HS-27A (cell line): ENCODE measurements at regions not wholly inside any gene's neighbourhood (a gene's known extent, or its start where the extent isn't known, plus 50 kb on each side); places are given as distances from the start of the nearest gene placed in this dataset.

Source experiments
- DNase-seq: peaks from one replicate; pipeline ENCODE4 v3.0.0-alpha.2; 2012; ENCODE audit warnings: low read depth, missing footprints

- DNase-seq = no peak
These were observed 87.0 kb upstream of the ONECUT1 start for GRCh38 chr15:52876991-52877663.

DNA sequence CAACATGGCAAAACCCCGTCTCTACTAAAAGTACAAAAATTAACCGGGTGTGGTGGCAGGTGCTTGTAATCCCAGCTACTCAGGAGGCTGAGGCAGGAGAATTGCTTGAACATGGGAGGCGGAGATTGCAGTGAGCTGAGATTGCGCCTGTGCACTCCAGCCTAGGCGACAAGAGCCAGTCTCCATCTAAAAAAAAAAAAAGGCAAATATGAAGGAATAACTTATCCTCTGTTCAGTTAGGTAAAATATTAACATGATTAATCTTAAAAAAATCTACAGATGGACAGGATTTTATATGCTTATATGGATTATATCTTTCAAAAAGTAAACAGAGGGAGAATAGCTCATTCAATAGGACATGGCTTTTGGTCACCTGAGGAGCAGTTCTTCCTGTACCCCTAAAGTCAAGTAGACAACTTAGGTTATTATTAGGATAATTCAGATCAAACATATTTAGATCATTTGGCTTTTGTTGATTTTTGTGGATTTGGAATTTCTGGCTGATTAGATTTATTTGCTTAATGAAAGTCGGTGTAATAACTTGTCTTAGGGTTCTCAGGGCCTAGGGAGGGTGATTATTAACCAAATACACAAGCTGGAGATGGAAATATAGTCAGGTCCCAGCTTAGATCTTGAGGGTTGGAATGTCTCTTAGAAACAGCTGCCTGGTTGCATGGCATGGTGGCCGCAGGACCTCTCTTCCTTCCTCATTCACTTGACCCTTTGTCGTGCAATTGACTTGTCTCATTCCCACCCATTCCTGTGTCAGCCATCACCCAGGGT is 82.1 kb upstream of the ONECUT1 start:
- DNase-seq = no peak

DNA sequence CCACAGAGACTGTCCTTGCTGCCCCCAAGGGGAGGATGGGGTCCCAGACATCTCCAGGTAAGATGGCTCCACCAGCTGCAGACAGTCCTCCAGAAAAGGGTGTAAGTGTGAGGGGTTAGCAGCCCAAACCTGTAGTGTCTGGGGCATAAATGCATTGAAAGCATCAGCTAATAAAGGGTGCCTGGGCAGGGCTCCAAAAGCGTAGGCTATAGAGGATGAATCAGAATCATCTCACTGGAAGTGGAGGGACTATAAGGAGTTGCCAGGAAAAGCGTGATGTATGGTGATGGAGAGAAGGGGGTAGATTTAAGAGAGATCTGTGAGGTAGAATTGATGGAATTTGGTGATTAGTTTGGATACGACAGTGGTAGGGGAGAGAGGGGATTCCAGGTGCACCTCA is 79.9 kb upstream of the ONECUT1 start:
- no peak for DNase-seq

GRCh38 chr15:52866698-52867097 is 76.6 kb upstream of the ONECUT1 start:
- DNase-seq = no peak

DNA sequence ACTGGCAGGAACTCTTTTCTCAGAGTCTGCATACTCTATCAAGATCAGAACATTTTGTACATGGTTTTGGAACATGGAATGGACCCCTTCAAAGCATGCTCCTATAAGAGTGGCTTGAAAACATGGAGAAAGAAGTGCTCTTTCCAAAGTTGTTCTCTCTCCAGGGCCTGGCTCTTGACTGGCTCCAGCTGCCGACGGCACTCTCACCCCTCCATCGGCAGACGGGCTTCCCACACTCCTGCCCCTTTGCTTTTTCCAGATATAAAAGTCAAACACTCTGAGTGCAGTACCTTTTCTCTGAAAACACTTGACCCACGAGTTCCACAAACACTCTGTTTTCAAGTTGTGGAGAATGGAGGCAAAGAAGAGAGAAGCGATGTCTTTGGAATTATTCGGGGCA is 72.5 kb upstream of the ONECUT1 start:
- DNase-seq = no peak

- DNase-seq = no peak
These were observed 68.6 kb upstream of the ONECUT1 start for GRCh38 chr15:52858782-52859176.

DNA sequence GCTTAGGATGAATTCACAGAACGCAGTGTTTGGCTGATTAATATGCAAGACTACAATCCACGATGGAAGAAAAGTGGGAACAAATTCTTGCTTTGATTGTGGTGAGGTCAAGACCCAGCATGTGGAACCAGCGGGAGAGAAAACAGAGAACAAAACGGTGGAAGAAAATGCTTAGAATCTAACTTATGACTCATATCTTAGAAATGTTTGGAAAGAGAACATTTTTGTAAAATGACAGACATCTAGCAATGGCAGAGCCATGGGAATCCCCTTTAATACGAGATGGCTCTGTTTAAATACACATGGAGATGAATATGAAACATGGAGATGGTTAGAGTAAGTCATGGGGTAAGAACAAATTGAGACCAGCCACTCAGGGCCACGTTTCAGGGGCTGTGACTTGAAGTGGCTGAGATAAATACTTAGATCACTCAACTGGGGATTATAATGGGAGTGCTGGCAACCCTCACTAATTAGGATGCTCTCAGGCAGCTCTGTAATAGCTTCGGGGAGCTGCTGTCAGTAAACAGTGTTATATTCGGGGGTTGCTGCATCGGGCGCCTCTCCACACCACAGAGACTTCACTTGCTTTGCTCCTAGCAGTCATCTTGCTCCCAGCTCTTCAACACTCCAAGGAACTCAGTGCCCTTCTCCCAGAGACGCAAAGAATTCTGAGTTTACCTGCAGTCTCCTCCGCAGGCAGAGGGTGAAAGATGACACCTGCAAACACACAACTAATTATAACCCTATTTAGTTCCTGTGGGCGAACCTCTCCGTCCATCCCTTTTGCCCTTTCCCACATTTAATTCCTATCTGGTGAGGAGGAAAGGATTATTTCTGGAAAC is 68.0 kb upstream of the ONECUT1 start:
- DNase-seq = peak; percentile 23

DNA sequence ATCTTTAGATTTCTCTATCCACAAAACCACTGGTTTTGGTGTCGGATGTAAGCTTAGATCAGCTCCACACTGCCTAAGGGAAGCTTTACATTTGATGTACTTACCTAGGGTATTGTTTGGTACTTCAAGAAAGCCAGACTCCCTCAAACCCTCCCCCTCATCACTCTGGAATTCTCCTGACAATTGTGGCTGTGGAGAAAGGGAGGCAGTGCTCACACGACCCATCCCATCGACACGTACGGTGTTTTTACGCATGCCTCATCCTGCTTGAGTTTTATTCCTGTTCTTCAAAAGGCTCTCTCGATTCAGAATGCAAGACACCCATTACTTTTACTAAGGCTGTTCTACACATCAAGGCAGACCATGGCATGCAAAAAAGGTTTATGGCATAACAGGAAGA is 67.3 kb upstream of the ONECUT1 start:
- no peak for DNase-seq

DNA sequence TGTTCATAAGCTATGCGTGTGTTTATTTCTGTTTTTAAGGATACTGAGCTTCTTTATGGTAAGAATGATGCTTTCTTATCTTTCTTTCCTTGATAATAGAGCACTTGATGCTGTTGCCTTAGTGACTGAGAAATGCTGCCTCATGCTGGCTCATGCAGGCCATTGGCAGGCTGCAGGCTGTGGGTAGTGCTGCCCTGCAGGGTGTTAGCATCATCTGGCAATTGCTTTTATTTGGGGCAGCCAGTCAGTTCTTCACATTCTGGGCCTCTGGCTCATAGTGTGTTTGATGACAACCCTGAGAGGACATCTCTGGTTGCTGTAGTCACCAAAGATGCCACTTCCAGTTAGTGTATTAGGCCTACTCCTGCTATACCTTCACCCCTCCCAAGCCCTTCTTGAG is 66.2 kb upstream of the ONECUT1 start:
- no peak for DNase-seq

- DNase-seq = no peak
These were observed 65.0 kb upstream of the ONECUT1 start for GRCh38 chr15:52855157-52855556.

DNA sequence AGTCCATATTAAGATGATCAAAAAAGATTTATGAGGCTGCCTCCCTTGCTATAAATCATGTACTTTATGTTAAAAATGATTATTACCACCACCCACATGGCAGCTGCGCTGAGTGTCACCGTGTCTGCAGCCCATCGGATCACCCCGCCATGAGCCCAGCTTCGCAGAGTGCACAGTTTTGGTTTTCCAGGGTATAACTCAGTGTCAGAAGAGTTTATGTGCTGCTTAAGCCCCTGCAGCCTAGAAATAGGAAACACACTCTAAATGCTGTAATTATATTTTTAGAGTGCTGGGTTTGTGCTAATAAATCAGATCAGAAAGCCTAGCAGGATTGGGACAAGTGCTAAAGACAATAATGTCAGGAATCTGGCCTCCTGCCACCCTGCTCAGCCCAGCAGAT is 54.7 kb upstream of the ONECUT1 start:
- no peak for DNase-seq
